Globus pallidus (tissue), 1 donor: ENCODE measurements at regions not wholly inside any gene's neighbourhood (a gene's known extent, or its start where the extent isn't known, plus 50 kb on each side); places are given as distances from the start of the nearest gene placed in this dataset.
A peak's percentile ranks its signal among the peaks of the same experiment; 100 is the strongest.
"Not testable (repeated sequence)": the region's sequence is repeated elsewhere in the genome, so short reads cannot be mapped to it uniquely, and the experiment has no call there.

Source experiments
- DNase-seq: peaks from one replicate; pipeline ENCODE4 v3.0.0-alpha.2; 2015; ENCODE audit warnings: low spot score

GRCh38 chr3:20552605-20553275 is 366.7 kb upstream of the SGO1 start:
- no peak for DNase-seq

GRCh38 chr3:20547361-20548269 is 361.6 kb upstream of the SGO1 start:
- DNase-seq, result not testable (repeated sequence)

DNA sequence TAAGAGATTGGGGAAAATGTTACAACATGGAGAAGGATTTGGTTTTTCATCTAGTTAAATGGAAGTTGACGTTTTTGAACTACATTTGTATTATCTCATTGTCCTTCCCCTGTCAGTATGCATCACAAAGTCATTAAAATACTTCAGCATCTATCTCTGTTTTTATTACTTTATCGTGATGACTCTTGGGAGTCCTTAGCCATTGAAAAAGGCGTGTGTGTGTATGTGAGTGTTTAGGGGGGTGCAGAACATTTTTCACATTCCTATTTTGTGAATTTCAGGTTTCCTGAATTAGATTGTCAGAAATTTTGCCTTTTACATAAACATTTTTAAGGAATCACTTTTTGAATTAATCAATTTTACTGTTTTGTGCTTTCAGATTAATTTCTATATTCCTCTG is 360.6 kb upstream of the SGO1 start:
- DNase-seq, result no peak

GRCh38 chr3:20543535-20544226 is 357.7 kb upstream of the SGO1 start:
- DNase-seq, result no peak

DNA sequence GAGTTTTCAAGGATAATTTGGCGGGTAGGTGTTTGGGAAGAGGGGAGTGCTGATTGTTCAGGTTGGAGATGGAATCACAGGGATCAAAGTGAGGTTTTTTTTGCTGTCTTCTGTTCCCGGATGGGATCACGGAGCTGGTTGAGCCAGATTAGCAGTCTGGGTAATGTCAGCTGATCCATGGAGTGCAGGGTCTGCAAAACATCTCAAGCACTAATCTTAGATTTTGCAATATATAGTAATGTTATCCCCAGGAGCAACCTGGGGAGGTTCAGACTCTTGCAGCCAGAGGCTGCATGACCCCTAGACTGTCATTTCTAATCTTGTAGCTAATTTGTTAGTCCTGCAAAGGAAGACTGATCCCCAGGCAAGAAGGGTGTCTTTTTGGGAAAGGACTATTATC is 354.1 kb upstream of the SGO1 start:
- no peak for DNase-seq

GRCh38 chr3:20539666-20540065 is 353.7 kb upstream of the SGO1 start:
- no peak for DNase-seq

- DNase-seq, result no peak
These were observed 351.2 kb upstream of the SGO1 start for GRCh38 chr3:20537234-20537633.

DNA sequence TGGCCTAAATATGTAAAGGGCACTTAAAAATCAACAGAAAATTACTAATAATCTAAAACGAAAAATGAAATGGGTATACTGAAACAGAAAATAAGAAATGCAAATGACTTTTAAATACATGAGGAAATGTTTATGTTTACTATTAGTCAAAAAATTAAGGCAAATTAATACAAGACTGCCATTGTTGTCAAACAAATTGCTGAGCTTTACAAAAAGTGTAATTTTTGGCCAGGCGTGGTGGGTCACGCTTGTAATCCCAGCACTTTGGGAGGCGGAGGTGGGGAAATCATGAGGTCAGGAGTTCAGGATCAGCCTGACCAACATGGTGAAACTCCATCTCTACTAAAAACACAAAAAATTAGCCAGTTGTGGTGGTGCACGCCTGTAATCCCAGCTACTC is 343.9 kb upstream of the SGO1 start:
- no peak for DNase-seq

- no peak for DNase-seq
These were observed 342.3 kb upstream of the SGO1 start for GRCh38 chr3:20528180-20528770.

GRCh38 chr3:20527368-20527767 is 341.4 kb upstream of the SGO1 start:
- DNase-seq, result no peak

GRCh38 chr3:20524328-20524727 is 338.3 kb upstream of the SGO1 start:
- no peak for DNase-seq

DNA sequence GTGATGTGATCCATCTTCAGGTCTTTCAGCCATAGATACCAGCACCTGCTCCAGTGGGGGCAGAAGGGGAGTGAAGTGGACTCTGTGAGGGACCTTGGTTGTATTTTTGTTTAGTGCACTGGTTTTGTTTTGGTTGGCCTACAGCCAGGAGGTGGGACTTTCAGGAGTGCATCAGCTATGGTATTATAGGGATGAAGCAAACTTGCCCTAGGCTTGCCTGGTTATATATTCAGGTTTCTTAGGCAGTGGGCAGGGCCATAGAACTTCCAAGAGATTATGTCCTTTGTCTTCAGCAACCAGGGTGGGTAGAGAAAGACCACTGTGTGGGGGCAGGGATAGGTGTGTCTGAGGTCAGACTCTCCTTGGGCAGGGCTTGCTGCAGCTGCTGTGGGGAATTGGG is 337.3 kb upstream of the SGO1 start:
- no peak for DNase-seq

DNA sequence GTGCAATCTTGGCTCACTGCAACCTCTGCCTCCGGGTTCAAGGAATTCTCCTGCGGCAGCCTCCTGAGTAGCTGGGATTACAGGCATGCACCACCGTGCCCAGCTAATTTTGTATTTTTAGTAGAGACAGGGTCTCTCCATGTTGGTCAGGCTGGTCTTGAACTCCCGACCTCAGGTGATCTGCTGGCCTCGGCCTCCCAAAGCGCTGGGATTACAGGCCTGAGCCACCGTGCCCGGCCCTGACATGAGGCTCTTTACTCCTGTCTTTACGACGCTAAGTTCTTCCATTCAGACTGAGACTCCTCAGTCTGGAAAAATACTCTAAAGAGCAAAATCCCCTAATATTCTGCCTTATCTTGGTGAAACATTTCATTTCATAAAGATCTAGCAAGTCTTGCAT is 331.3 kb upstream of the SGO1 start:
- DNase-seq, result not testable (repeated sequence)

GRCh38 chr3:20516311-20516710 is 330.3 kb upstream of the SGO1 start:
- no peak for DNase-seq

DNA sequence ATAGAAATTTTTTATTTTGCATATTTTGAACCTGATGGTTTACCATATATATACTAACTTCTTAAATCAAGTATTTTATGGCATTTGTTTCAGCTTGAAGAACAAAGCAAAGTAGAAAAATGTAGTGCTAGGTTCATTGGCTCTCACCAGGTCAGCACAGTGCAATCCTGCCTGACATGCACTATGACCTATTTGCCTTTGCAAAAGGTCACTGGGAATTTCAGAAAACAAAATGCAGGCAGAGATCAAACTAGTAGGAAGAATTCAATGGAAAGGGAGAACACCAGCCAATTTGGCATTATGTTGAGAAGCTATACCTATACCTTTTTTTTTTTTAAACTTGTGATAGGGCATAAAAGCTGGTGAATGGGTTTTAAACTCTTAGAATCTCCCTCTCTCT is 329.8 kb upstream of the SGO1 start:
- no peak for DNase-seq

DNA sequence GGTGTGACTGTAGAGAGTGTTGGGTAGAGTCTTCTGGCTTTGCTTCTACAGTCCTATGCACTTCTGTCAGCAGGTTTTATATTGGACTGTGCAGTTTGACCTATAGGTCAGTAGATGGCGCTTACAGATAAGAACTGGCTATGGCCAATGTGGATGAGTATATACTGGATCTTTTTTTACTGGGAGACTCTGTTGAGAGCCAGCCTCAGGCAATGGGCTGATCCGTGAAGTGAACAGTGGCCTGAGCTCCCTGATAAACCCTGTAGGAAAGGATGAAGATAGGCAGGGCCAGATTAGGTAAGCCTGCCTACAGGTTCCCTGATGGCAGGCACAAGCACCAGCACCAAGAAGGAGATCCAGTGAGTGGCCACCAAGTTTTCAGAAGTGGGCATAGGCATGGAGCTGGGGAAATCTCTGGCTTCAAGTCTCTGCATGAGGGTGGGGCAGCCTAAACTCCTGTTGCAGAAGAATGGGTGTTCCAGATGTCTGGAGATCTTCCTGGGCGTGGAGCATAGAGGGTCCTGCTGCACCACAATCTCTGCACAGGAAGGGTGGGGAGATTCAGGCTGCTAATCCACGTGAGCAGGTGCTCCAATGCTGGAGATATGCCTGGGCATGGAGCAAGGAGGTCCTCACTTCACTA is 326.0 kb upstream of the SGO1 start:
- DNase-seq, result peak; percentile 20

DNA sequence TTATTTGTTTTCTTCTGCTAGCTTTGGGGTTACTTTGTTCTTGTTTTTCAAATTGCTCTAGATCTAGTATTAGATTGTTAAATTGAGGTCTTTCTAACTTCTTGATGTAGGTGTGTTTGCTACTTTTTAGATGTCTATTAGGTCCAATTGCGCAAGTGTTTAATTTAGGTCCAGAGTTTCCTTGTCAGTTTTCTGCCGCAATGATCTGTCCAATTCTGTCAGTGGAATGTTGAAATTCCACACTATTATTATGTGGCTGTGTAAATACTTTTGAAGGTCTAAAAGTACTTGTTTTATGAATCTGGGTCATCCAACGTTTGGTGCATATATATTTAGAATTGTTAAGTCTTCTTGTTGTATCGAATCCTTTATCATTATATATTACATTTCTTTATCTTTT is 324.4 kb upstream of the SGO1 start:
- DNase-seq, result no peak

GRCh38 chr3:20503394-20504082 is 317.5 kb upstream of the SGO1 start:
- DNase-seq, result no peak

GRCh38 chr3:20490996-20491395 is 305.0 kb upstream of the SGO1 start:
- DNase-seq, result no peak

GRCh38 chr3:20488151-20488550 is 302.1 kb upstream of the SGO1 start:
- no peak for DNase-seq

DNA sequence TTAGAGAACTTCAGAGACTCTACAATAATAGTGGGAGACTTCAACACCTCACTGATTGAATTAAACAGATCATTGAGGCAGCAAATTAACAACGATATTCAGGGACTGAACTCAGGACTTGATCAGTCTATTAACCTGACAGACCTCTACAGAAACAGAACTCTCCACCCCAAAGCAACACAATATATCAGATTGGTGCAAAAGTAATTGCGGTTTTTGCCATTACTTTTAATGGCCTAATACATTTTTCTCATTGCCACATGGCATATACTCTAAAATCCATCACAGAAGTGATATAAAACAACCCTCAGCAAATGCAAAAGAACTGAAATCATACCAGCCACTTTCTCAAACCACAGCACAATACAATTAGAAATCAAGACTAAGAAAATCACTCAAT is 298.1 kb upstream of the SGO1 start:
- DNase-seq, result no peak
